ENCODE measurements at regions not wholly inside any gene's neighbourhood (a gene's known extent, or its start where the extent isn't known, plus 50 kb on each side); places are given as distances from the start of the nearest gene placed in this dataset.

GRCh38 chr6:23311211-23311610 lies 741.8 kb downstream of the HDGFL1 start:
- Histone ChIP-seq H3K27me3 (no peaks in the 10 kb centered on the region), H3K79me2 (no peaks in the 10 kb centered on the region), H3K9me3 (ENCODE audit: low read depth) (no peaks in the 10 kb centered on the region), H3K4me1 (ENCODE audit: insufficient read depth) (no peaks in the 10 kb centered on the region), H3K36me3 (replicated peaks; ENCODE audit: insufficient read depth, low read depth) (no peaks in the 10 kb centered on the region), H3K27ac (no peak overlapping the region), H4K20me1 (ENCODE audit: insufficient read depth, poor library complexity, severe bottlenecking) (no peaks in the 10 kb centered on the region), H2AFZ (no peak overlapping the region), H3K9me2 (replicated peaks; ENCODE audit: insufficient read depth) (no peaks in the 10 kb centered on the region), H3K4me2 (no peak overlapping the region), H3K4me3 (no peak overlapping the region)
- WGBS (ENCODE audit: low lambda C conversion rate, missing lambda C conversion rate): 100% methylated on average over 2 of the region's 2 CpGs
- no peak for TF ChIP-seq EZH2phosphoT487 (IDR thresholded peaks at IDR 0.05; ENCODE audit: low read depth, severe bottlenecking, unreplicated experiment)
- no peak for TF ChIP-seq EZH2 (IDR thresholded peaks at IDR 0.05; ENCODE audit: borderline replicate concordance)
- no peak for TF ChIP-seq CTCF (IDR thresholded peaks at IDR 0.05; ENCODE audit: poor library complexity)
- DNase-seq (ENCODE audit: low spot score): no peak

DNA sequence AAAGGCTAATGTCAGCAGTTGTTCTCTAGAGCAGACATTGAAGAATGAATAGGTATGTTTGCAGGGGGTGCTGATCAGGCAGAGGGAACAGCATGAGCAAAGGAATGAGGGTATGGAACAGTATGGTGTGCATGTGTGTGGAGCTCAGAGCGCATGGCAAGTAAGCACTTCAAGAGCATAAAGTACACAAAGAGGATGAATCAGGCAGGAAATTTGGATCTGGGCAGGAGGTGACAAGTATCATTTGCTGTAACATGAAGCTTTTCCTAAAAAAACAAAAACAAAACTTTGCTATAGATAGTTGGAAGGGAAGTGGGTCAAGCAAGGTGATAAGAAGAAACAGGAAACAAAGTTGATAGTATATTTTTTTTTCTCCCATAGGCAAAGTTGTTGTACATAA lies 746.8 kb downstream of the HDGFL1 start:
- no peak for DNase-seq (ENCODE audit: low spot score)
- Histone ChIP-seq H3K27me3 (no peaks in the 10 kb centered on the region), H3K9me2 (replicated peaks; ENCODE audit: insufficient read depth) (no peaks in the 10 kb centered on the region), H3K27ac (no peak overlapping the region), H2AFZ (no peak overlapping the region), H3K4me1 (ENCODE audit: insufficient read depth) (no peaks in the 10 kb centered on the region), H3K9me3 (ENCODE audit: low read depth) (no peaks in the 10 kb centered on the region), H3K4me2 (no peak overlapping the region), H3K79me2 (no peaks in the 10 kb centered on the region), H4K20me1 (ENCODE audit: insufficient read depth, poor library complexity, severe bottlenecking) (no peaks in the 10 kb centered on the region), H3K36me3 (replicated peaks; ENCODE audit: insufficient read depth, low read depth) (no peaks in the 10 kb centered on the region), H3K4me3 (no peak overlapping the region)
- WGBS (ENCODE audit: low lambda C conversion rate, missing lambda C conversion rate): 87% methylated on average over 1 of the region's 1 CpG
- TF ChIP-seq CTCF (IDR thresholded peaks at IDR 0.05; ENCODE audit: poor library complexity) (no peak), EZH2 (IDR thresholded peaks at IDR 0.05; ENCODE audit: borderline replicate concordance) (no peak), EZH2phosphoT487 (IDR thresholded peaks at IDR 0.05; ENCODE audit: low read depth, severe bottlenecking, unreplicated experiment) (no peak)

- Histone ChIP-seq H3K36me3 (replicated peaks; ENCODE audit: insufficient read depth, low read depth) (no peaks in the 10 kb centered on the region), H3K9me2 (replicated peaks; ENCODE audit: insufficient read depth) (no peaks in the 10 kb centered on the region), H3K27me3 (no peaks in the 10 kb centered on the region), H3K27ac (no peak overlapping the region), H3K4me2 (no peak overlapping the region), H3K4me3 (no peak overlapping the region), H2AFZ (no peak overlapping the region), H3K4me1 (ENCODE audit: insufficient read depth) (no peaks in the 10 kb centered on the region), H3K79me2 (no peaks in the 10 kb centered on the region), H3K9me3 (ENCODE audit: low read depth) (no peaks in the 10 kb centered on the region), H4K20me1 (ENCODE audit: insufficient read depth, poor library complexity, severe bottlenecking) (no peaks in the 10 kb centered on the region)
- DNase-seq (ENCODE audit: low spot score): no peak
- WGBS (ENCODE audit: low lambda C conversion rate, missing lambda C conversion rate): 100% methylated on average over 1 of the region's 1 CpG
- no peak for TF ChIP-seq EZH2 (IDR thresholded peaks at IDR 0.05; ENCODE audit: borderline replicate concordance)
- no peak for TF ChIP-seq CTCF (IDR thresholded peaks at IDR 0.05; ENCODE audit: poor library complexity)
- no peak for TF ChIP-seq EZH2phosphoT487 (IDR thresholded peaks at IDR 0.05; ENCODE audit: low read depth, severe bottlenecking, unreplicated experiment)
These were observed 747.6 kb downstream of the HDGFL1 start for GRCh38 chr6:23316931-23317330.

- H3K27ac ChIP-seq: no peak overlapping the region
- H3K4me3 ChIP-seq: no peak overlapping the region
- H3K9me2 ChIP-seq (replicated peaks; ENCODE audit: insufficient read depth): no peaks in the 10 kb centered on the region
- no peaks in the 10 kb centered on the region for H3K36me3 ChIP-seq (replicated peaks; ENCODE audit: insufficient read depth, low read depth)
- H4K20me1 ChIP-seq (ENCODE audit: insufficient read depth, poor library complexity, severe bottlenecking): no peaks in the 10 kb centered on the region
- TF ChIP-seq EZH2phosphoT487 (IDR thresholded peaks at IDR 0.05; ENCODE audit: low read depth, severe bottlenecking, unreplicated experiment) (no peak), CTCF (IDR thresholded peaks at IDR 0.05; ENCODE audit: poor library complexity) (no peak), EZH2 (IDR thresholded peaks at IDR 0.05; ENCODE audit: borderline replicate concordance) (no peak)
- no peaks in the 10 kb centered on the region for H3K79me2 ChIP-seq
- H3K4me2 ChIP-seq: no peak overlapping the region
- H3K9me3 ChIP-seq (ENCODE audit: low read depth): no peaks in the 10 kb centered on the region
- DNase-seq (ENCODE audit: low spot score): no peak
- H2AFZ ChIP-seq: no peak overlapping the region
- H3K27me3 ChIP-seq: no peaks in the 10 kb centered on the region
- no peaks in the 10 kb centered on the region for H3K4me1 ChIP-seq (ENCODE audit: insufficient read depth)
- WGBS (ENCODE audit: low lambda C conversion rate, missing lambda C conversion rate): 90% methylated on average over 3 of the region's 3 CpGs
These were observed 750.2 kb downstream of the HDGFL1 start for GRCh38 chr6:23319582-23319981.
